ENCODE measurements at regions not wholly inside any gene's neighbourhood (a gene's known extent, or its start where the extent isn't known, plus 50 kb on each side); places are given as distances from the start of the nearest gene placed in this dataset.

GRCh38 chr2:17115466-17115865 lies 402.8 kb downstream of the RAD51AP2 start:
- intact Hi-C loops (cut with DNase I) = no loop called here
- no peak for ATAC-seq
- no peak for DNase-seq (ENCODE audit: low spot score)

DNA sequence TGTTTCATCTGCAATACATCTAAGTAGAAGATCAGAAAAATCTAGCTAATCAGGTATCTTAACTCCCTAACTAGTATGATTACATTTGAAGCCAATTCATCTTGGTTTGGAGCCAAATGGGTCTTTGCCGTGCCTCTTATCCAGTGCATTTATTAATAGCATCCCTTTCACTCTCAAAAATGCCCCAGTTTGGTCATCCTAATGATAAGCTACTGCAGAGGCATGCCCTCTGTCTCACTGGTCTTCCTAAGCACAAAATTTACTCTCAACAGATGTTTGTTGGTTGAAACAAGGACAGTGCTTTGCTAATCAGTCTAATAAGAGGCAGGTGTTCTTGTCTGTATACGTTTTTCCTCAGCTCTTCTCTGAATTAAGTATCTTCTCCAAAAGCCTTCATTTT lies 403.2 kb downstream of the RAD51AP2 start:
- intact Hi-C loops (cut with DNase I) = no loop called here
- no peak for ATAC-seq
- no peak for DNase-seq (ENCODE audit: low spot score)

GRCh38 chr2:17107871-17108270 lies 410.4 kb downstream of the RAD51AP2 start:
- intact Hi-C loops (cut with DNase I) = no loop called here
- DNase-seq (ENCODE audit: low spot score) = no peak
- no peak for ATAC-seq

- intact Hi-C loops (cut with DNase I) = no loop called here
- ATAC-seq (no peak), DNase-seq (ENCODE audit: low spot score) (no peak)
Observed at GRCh38 chr2:17107151-17107550, 411.1 kb downstream of the RAD51AP2 start.

DNA sequence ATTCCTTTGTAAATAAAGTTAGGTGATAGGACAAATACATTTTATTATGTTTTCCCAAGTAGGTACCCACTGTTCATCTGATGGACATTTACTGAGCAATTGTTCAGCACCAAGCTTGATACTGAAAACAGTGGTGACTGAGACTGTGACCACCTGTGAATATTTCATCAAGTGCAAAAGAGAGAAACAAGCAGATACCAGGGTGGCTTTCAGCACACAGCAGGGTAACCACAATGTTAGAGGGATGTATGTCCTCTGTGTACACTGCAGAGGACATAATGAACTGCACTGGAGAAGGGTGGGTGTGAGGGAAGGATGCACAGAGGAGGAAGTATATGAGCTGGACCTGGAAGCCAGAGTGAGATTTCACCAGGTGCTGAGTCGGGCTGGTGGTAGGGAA lies 411.8 kb downstream of the RAD51AP2 start:
- DNase-seq (ENCODE audit: low spot score) (no peak), ATAC-seq (no peak)
- intact Hi-C loops (cut with DNase I) = no loop called here

- DNase-seq (ENCODE audit: low spot score) (no peak), ATAC-seq (no peak)
- intact Hi-C loops (cut with DNase I) = no loop called here
Observed at GRCh38 chr2:17104454-17104853, 413.8 kb downstream of the RAD51AP2 start.

DNA sequence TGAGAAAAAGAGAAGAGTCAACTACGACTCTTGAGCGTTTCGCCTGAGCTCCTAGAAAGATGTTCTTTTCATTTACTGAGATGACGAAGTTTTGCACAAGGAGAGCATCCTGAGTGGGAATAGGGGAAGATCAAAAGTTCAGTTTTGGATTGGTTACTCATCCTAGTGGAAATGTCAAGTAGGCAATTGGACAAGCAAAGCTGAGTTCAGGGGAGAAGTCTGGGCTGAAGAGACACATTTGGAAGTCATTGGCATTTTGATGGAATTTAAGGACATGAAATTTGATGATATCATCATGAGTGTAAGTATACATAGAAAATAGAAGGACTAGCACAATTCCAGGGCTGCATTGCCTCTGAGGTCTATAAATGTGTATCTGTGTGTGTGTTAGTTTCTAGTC lies 416.6 kb downstream of the RAD51AP2 start:
- ATAC-seq (no peak), DNase-seq (ENCODE audit: low spot score) (no peak)
- intact Hi-C loops (cut with DNase I) = no loop called here

DNA sequence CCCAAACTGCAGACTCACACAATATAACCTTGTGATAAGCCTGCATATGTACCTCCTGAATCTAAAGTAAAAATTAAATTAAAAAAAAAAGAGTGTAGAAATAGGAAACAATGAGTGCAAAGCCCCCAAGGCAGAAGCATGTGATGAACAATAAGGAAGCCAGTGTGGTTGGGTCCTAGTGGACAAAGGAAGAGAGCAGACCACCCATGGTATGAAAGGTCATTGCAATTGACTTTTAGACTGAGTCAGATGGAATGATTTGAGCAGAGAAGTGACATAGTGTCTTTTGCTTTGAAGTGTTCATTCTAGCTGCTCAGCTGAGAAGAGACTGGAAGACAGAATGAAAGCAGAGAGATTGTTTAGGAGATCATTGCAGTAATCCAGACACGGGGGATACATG lies 417.1 kb downstream of the RAD51AP2 start:
- DNase-seq (ENCODE audit: low spot score) (no peak), ATAC-seq (no peak)
- intact Hi-C loops (cut with DNase I) = no loop called here

GRCh38 chr2:17095340-17095739 lies 422.9 kb downstream of the RAD51AP2 start:
- intact Hi-C loops (cut with DNase I) = no loop called here
- no peak for DNase-seq (ENCODE audit: low spot score)
- no peak for ATAC-seq

- intact Hi-C loops (cut with DNase I) = no loop called here
- ATAC-seq (no peak), DNase-seq (ENCODE audit: low spot score) (no peak)
Observed at GRCh38 chr2:17093712-17094111, 424.5 kb downstream of the RAD51AP2 start.

DNA sequence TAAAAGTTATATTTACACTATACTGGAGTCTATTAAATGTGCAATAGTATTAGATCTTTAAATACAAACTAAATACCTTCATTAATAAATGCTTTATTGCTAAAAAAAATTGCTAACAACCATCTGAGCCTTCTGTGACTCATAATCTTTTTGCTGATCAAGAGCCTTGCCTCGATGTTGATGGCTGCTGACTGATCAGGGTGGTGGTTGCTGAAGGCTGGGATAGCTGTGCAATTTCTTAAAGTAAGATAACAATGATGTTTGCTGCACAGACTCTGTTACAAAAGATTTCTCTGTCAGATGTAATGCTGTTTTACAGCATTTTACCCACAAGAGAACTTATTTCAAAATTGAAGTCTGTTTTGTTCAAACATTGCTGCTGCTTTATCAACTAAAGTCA lies 421.4 kb upstream of the CYRIA start:
- no peak for ATAC-seq
- no peak for DNase-seq (ENCODE audit: low spot score)
- intact Hi-C loops (cut with DNase I) = no loop called here

- DNase-seq (ENCODE audit: low spot score) (no peak), ATAC-seq (no peak)
- intact Hi-C loops (cut with DNase I) = no loop called here
Observed at GRCh38 chr2:17085546-17086202, 420.0 kb upstream of the CYRIA start.

DNA sequence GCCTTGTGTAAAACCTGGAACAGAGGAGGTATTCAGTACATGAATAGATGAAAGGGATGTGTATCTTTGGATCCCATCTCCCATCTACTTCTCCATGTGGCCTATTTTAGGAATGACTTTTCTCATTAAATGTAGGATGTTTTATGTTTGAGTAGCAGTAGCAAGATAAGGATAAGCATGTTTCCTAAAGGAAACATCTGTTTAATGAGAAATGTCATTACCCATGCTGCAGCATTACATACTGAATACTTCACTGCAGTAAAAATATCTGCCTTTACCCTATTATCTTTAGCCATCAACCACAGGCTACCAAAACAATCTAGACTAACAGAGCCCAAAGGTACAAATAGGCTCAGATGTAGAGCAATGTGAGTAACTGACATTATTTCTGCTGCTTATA lies 419.2 kb upstream of the CYRIA start:
- ATAC-seq = no peak
- no peak for DNase-seq (ENCODE audit: low spot score)

GRCh38 chr2:17083902-17084301 lies 418.3 kb upstream of the CYRIA start:
- DNase-seq (ENCODE audit: low spot score) (no peak), ATAC-seq (no peak)
- intact Hi-C loops (cut with DNase I) = no loop called here

More for the DNA sequence above, 419.2 kb upstream of the CYRIA start:
- intact Hi-C loops (cut with DNase I) = no loop called here

DNA sequence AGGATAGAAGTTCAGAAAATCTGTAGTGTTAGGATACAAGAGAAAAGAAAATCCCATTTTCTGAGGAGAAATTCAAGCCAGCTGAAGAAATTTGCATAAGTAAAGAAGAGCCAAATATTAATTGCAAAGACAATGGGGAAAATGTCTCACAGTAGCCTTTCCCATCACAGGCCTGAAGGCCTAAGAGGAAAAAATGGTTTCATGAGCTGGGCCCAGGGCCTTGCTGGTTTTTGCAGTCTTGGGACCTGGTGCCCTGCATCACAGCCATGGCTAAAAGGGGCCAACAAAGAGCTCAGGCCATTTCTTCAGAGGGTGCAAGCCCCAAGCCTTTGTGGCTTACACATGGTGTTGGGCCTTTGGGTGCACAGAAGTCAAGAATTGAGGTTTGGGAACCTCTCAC lies 413.6 kb upstream of the CYRIA start:
- DNase-seq (ENCODE audit: low spot score) (no peak), ATAC-seq (no peak)
- intact Hi-C loops (cut with DNase I) = no loop called here

- intact Hi-C loops (cut with DNase I) = no loop called here
- DNase-seq (ENCODE audit: low spot score) = no peak
- no peak for ATAC-seq
Observed at GRCh38 chr2:17076533-17076932, 410.9 kb upstream of the CYRIA start.

GRCh38 chr2:17070711-17071110 lies 405.1 kb upstream of the CYRIA start:
- ATAC-seq (no peak), DNase-seq (ENCODE audit: low spot score) (no peak)
- intact Hi-C loops (cut with DNase I) = no loop called here

DNA sequence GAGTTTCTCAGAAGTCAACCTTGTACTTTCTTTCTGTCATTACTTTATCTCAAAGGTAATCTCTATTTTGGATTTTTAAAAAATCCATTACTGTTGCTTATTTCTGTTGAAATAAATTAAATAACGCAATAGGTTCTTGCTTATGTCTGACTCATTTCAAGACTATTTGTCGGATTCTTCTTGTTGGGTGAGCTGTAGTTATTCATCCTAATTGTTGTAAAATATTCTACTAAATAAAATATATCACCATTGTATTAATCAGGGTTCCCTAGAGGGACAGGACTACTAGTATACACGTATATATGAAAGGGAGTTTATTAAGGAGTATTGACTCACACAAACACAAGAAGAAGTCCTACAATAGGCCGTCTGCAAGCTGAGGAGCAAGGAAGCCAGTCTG lies 403.9 kb upstream of the CYRIA start:
- no peak for DNase-seq (ENCODE audit: low spot score)
- intact Hi-C loops (cut with DNase I) = no loop called here
- ATAC-seq = no peak

GRCh38 chr2:17068021-17068420 lies 402.4 kb upstream of the CYRIA start:
- ATAC-seq (no peak), DNase-seq (ENCODE audit: low spot score) (no peak)
- intact Hi-C loops (cut with DNase I) = no loop called here

DNA sequence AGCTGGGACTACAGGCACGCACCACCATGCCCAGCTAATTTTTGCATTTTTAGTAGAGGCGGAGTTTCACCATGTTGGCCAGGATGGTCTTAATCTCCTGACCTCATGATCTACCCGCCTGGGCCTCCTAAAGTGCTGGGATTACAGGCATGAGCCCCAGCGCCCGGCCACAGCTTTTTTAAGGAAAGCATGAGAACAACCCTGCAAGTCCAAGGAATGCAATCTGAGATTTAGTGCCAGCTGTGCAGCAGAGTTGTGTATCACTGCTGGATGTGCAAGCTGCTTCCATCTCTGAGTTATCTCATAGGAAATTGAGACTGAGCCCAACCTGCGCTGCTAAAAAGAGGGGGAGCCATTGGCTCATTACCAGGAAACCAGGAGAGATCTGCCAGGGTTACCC lies 399.9 kb upstream of the CYRIA start:
- DNase-seq (ENCODE audit: low spot score) (no peak), ATAC-seq (no peak)
- intact Hi-C loops (cut with DNase I) = no loop called here

DNA sequence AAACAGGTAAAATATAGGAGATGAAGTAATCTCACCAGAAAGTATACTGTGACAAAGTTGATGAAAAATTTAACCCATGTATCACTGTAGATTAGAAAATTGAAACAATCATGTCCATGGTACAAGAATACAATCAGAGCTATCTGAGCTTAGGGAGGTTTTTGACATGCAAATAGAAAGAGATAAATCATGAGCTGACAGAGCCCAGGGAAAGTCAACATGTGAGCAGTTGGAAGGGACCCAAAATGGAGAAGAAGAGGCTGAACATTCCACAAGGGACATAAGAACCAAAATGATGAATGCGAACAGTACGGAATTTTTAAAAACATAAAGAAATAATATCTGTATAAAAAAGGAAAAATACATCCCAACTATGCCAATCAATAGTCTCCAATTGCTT lies 395.4 kb upstream of the CYRIA start:
- DNase-seq (ENCODE audit: low spot score) (no peak), ATAC-seq (no peak)
- intact Hi-C loops (cut with DNase I) = no loop called here

DNA sequence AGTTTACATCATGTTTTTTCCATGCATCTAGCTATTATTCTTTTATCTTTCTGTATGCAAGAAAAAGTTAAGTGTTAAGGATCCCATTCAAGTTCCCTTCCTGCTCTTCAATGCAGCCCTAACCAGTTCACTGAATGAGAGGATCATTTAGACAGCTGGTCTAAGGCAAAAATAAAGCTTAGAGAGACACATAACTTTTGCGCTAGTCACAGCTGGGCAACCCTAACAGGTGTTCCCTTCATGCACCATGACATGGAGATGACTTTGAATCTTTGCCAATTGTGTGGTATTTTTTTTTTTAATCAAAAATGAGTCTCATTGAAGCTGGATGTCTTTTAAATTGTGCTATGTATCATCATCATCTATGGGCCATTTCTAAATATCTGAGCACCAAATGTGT lies 393.8 kb upstream of the CYRIA start:
- no peak for DNase-seq (ENCODE audit: low spot score)
- no peak for ATAC-seq
- intact Hi-C loops (cut with DNase I) = no loop called here
